ENCODE measurements at regions not wholly inside any gene's neighbourhood (a gene's known extent, or its start where the extent isn't known, plus 50 kb on each side); places are given as distances from the start of the nearest gene placed in this dataset.
"Not testable (repeated sequence)": the region's sequence is repeated elsewhere in the genome, so short reads cannot be mapped to it uniquely, and the experiment has no call there.

GRCh38 chr22:19660583-19660982, 53.7 kb upstream of the SEPTIN5 start:
- DNase-seq (ENCODE audit: low read depth in 4 of 4, low spot score in 1 of 4): not testable (repeated sequence)

GRCh38 chr22:19661156-19661555, 53.1 kb upstream of the SEPTIN5 start:
- no peak for DNase-seq (ENCODE audit: low read depth in 4 of 4, low spot score in 1 of 4)

- DNase-seq (ENCODE audit: low read depth in 4 of 4, low spot score in 1 of 4): not testable (repeated sequence)
Measured at GRCh38 chr22:19662049-19662684, 52.1 kb upstream of the SEPTIN5 start.

- no peak for DNase-seq (ENCODE audit: low read depth in 4 of 4, low spot score in 1 of 4)
Measured at GRCh38 chr22:19663286-19663815, 51.0 kb upstream of the SEPTIN5 start.

GRCh38 chr22:19663821-19664355, 50.4 kb upstream of the SEPTIN5 start:
- DNase-seq (ENCODE audit: low read depth in 4 of 4, low spot score in 1 of 4): no peak

GRCh38 chr22:19664406-19664805, 49.9 kb upstream of the SEPTIN5 start:
- no peak for DNase-seq (ENCODE audit: low read depth in 4 of 4, low spot score in 1 of 4)
